HG02588 (cell line): ENCODE measurements at regions not wholly inside any gene's neighbourhood (a gene's known extent, or its start where the extent isn't known, plus 50 kb on each side); places are given as distances from the start of the nearest gene placed in this dataset.
"Not testable (repeated sequence)": the region's sequence is repeated elsewhere in the genome, so short reads cannot be mapped to it uniquely, and the experiment has no call there.

Experiments
- ATAC-seq: cut with Tn5 transposase; IDR thresholded peaks from one replicate; pipeline ENCODE4 v1.9.1; 2021; ENCODE audit warnings: mild to moderate bottlenecking, moderate library complexity; ENCODE audit not compliant: unreplicated experiment

DNA sequence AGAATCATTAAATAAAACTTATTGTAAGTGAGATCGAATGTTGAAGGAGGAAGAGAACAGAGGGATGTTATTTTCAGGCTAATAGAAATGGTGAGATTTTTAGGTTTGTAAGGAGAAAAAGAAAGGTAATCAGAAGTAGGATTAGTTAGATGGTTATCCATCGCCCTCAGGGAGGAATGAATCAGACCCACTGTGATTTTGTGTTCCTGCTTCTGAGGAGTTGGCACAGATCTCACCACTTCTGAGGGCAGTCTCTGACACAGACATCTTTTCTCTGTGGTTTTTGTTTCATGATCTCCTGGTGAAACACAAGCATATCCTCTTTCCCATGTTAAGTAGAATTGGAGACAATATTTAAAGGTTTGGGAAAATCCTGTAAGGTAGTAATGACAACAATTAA is 1083.2 kb upstream of the AMELY start:
- ATAC-seq: not testable (repeated sequence)

- ATAC-seq: no peak
These were observed 1068.2 kb upstream of the AMELY start for GRCh38 chrY:7979770-7980169.

- ATAC-seq: no peak
These were observed 1065.7 kb upstream of the AMELY start for GRCh38 chrY:7977301-7977700.

DNA sequence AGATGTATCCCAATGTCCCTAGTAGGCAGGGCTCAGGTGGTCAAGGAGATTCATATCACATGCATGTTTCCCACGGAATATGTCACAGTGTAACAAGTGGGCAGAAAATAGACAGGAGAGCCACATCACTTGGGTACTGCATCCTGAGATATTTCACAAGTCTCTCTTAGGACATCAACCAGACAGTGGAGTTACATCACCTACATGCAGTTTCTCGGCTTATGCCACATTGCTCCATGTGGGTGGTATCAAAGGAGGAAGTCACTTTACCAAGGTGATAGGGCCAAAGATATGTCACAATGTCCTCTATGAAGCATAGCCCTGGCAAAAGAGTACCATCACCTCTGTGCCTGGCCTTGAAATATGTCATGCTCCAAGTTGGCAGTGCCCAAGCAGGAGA is 1056.7 kb upstream of the AMELY start:
- ATAC-seq: no peak

DNA sequence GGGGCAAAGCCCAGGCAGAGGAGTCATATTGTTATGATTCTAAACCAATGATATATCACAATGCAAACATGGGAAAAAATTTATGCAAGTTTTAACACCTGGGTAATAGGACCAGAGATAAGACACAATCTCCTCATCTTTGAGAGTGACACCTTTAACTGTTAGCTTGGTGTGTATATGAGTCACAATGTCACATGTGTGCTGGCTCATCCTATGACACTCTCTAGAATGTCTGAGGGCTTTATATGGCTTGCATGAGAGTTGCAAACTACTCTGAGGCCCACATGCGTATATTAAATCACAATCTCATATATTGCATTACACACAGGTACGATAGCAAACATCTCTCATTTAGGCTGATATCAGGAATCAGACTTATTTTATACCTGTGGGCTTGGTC is 1055.4 kb upstream of the AMELY start:
- ATAC-seq: no peak

GRCh38 chrY:7963393-7963792 is 1051.8 kb upstream of the AMELY start:
- ATAC-seq: no peak

DNA sequence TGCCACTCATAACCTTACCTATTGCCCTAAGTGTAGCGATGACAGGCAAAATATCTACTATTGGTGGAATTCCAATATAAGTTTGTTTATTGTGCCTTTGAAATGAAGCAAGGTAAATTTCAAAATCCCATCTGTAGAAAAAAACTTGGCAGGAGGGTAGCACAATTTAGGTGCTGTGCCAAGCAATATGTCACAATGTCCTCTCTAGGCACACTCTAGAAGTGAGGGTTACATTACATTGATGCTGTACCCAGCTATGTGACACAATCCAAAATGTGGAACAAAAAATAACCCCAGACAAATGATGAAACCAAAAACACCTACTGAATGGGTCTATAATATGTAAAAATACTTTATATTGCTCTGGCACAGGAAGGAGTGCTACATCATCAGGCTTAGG is 1050.8 kb upstream of the AMELY start:
- no peak for ATAC-seq

- no peak for ATAC-seq
These were observed 1050.3 kb upstream of the AMELY start for GRCh38 chrY:7961811-7962210.

DNA sequence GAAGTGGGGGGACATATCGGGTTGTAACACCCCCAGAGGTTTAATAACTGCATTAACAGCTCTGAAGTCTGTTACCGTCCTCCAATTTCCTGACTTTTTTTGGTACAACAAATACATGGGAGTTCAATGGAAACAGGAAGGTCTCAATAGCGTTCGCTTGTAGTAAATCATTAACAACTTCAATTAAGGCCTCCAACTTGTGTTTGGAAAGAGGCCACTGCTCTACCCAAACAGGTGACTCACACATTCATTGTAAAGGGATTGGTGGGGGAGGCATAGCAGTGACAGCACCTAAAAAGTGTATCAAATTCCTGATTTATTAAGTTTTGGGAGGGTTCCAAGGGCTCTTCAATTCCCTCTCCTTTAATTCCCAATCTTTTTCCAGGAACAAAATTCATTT is 1046.2 kb upstream of the AMELY start:
- ATAC-seq: no peak

DNA sequence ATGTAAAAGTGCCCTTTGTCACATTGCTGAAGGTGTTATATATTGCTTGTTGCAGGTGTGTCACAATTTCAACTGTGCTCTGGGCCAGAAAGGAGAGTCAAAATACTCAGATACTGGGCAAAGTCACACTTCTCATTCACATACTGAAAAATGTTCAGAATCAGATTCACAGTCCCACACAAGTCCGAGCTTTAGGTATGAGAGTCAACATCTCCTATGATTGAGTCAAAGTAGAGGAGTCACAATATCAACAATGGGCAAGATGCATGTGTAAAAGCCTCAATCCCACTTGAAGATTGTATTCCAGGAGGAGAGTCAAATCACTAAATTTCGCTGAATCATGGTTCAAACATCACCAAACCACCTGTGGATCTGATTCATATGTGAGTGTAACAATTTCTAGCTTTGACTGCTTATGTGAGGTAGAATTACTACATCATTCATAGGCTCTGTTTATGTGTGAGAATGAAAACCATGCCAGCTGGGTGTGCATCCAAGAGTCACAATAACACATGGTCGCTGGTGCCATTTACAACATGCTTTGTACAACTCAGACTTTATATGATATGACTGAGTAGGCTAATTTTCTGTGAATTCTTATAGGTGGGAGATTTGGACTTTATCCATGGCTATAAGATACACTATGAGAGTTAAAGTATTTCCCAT is 1039.8 kb upstream of the AMELY start:
- ATAC-seq: no peak

DNA sequence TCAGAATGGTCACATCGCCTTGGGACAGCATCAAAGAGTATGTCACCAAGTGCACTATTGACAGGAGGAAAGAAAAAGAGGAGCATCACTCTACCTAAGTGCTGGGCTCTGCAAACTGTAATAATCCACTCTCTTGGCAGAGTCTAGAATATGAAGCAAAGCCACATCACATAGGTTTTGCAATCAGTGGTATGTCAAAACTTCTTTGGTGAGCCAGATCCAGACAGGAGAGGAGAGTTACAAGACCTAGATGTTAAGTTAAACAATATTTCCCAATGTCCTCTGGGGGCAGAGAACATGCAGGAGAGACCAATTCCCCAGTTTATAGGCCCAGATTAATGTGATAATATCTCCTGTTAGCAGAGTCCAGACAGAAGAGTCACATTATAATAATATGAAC is 1032.6 kb upstream of the AMELY start:
- no peak for ATAC-seq

DNA sequence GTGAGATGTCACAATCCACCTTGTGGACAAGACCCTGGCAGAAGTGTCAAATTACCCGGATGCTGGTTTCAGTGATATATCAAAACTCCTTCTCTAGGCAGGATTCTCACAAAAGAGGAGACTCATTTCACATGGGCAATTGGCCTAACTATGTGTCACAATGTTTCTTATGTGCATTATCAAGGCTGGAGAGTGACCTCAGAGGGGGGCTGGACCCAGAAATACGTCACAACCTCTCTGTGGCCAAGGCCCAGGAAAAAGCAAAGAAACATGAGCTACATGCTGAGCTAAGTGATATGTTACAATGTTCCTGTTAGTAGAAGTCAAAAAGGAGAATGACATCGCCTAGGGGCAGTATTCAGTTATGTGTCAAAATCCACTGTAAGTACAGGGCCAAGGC is 1031.2 kb upstream of the AMELY start:
- no peak for ATAC-seq

- ATAC-seq: no peak
These were observed 1030.3 kb upstream of the AMELY start for GRCh38 chrY:7941856-7942255.

DNA sequence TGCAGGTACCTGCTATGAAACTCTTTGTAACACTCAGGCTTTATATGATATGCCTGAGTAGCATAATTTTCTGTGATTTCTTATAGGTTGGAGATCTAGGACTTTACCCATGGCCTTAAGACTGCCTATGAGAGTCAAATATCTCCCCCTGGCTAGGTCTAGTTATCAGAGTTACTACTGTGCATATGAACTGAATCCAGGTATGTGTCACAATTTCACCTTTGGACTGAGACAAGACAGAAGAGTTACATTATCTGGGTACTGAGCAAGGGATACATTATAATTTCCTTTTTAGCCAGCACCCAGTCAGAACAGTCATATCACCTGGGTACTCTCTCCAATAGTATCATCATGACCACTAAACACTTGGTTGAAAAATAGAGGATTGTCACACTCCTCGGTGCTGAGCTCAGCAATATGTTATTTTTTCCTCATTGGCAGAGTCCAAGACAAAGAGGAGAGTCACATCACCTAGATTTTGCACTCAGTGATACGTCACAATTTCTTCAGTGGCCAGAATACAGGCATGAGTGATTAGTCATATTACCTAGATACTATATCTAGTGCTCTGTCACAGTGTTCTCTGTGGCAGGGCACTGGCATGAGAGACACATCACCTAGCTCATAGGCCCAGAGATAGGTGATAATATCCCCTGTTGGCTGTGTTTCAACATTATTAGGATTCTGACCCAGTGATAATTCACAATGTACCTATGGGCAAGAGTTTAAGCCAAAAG is 1027.6 kb upstream of the AMELY start:
- ATAC-seq: no peak

DNA sequence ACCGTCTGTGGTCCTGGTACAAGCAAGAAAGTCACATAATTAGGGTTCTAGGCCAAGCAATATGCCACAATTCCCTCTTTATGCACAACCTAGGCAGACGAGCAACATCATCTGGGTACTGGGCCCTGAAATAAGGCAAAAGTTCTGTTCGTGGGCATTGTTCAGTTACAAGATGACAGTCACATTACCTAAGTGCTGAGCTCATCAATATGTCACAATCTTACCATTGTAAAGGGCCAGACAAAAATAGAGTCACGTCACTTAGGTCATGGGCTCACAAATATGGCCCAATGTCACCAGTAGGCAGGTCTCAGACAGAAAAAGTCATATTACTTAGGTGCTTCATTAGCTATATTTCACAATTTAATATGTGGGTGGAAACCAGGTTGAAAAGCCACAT is 1025.3 kb upstream of the AMELY start:
- no peak for ATAC-seq

DNA sequence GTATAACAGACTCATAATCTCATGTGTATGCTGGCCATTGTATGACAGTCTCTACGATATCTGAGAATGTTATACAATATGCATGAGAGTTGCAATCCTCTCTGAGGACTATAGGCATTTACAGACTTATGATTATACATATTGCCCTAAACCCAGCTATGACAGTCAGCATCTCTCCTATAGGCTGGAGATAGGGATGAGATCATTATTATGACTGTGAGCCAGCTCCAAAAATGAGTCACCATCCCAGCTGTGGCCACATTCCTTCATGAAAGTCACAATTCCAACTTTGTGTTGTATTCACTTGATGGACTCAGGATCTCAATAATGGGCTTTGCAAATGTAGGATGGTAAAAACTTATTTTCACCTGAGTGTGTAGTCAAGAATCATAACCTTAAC is 1024.5 kb upstream of the AMELY start:
- no peak for ATAC-seq

GRCh38 chrY:7935606-7936005 is 1024.1 kb upstream of the AMELY start:
- ATAC-seq: no peak

DNA sequence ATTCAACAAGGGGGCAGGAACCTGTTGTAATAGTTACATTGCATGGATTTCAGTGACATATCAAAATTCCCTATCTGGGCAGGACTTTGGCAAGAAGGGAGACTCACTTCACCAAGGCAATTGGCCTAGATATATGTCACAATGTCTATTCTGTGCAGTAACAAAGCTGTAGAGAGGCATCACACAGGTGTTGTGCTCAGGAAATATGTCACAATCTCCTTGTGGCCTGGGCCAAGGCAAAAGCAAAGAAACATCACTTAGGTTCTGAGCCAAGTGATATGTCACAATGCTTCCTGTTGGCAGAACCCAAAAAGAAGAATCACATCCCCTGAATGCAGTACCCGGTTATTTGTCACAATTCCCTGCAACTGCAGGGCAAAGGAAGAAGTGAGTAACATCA is 1020.9 kb upstream of the AMELY start:
- no peak for ATAC-seq

- ATAC-seq: no peak
These were observed 1018.3 kb upstream of the AMELY start for GRCh38 chrY:7929866-7930265.

DNA sequence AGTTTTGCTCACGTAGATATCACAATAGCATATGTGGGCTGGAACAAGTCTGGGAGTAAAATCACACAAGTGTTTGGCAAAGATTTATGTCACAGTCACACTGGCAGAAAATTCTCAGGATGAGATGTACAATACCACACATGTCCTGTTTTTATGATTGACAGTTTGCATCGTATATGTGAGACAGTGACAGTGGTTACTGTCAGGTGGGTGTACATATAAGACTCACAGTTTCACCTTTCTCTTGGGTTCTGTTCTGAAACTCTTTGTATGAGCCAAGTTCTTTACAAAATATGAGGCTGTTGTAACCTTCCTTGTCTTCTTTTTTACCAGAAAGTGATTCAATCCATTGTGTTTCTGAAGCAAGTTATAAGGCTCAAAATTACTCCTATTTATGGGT is 1012.5 kb upstream of the AMELY start:
- ATAC-seq: no peak

GRCh38 chrY:7923476-7924017 is 1012.0 kb upstream of the AMELY start:
- ATAC-seq: no peak

- ATAC-seq: no peak
These were observed 1008.8 kb upstream of the AMELY start for GRCh38 chrY:7920382-7920781.

DNA sequence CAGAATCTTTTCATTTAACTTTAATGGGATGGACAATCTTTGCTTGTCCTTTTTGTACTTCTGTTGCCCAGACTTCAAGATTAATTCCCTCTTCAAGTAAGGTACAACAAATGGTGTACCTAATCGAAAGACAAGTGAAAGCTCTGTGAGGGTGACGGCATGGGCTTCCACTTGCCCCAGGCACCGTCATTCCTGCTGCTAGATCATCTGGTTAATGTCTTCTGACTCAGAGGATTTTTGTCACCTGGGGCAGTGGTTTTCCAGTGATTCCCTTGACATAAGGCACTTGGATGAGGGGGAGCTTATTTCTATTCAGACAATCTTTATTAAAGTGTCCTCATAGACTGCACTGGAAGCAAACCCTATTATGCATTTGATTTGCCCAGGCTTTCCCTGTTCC is 977.0 kb upstream of the AMELY start:
- ATAC-seq: no peak
